ENCODE measurements at regions not wholly inside any gene's neighbourhood (a gene's known extent, or its start where the extent isn't known, plus 50 kb on each side); places are given as distances from the start of the nearest gene placed in this dataset.

- DNase-seq (ENCODE audit: low read depth) = no peak
Observed at GRCh38 chrX:109928596-109929335, 74.1 kb upstream of the TMEM164 start.

DNA sequence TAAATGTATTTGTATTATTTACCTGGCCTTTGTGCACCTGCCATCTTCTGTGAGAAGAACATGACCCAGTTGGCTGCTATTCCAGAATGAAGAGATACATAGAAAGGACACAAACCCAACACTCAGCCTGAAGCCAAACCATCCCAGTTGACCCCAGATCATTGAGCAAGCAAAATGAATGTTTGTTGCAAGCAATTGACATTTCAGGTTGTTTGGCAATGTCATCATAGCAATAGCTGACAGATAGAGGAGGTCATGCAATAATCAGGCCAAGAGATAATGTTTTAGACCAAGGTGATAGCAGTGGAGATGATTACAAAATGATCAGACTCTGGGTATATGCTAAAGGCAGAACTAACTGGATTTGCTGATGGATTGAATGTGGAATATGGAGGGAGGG, 71.2 kb upstream of the TMEM164 start:
- no peak for DNase-seq (ENCODE audit: low read depth)

DNA sequence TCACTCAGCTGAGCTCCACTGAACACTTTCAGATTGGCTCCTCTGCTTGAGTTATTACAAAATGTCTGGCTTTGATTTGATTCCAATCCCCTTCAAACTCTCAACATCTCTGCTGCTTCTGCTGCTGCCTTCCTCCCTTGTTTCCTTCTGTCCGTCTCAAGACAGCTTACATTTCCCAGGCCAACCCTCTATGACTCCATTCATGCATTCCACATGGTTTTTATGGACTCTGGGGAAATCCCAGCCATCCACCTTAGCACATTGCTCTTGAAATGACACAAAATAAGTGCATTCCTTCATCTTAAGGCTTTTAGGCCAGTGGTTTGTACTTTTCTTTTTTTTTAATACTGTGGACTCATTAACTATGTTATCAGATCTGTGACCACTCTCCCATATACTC, 68.5 kb upstream of the TMEM164 start:
- no peak for DNase-seq (ENCODE audit: low read depth)

DNA sequence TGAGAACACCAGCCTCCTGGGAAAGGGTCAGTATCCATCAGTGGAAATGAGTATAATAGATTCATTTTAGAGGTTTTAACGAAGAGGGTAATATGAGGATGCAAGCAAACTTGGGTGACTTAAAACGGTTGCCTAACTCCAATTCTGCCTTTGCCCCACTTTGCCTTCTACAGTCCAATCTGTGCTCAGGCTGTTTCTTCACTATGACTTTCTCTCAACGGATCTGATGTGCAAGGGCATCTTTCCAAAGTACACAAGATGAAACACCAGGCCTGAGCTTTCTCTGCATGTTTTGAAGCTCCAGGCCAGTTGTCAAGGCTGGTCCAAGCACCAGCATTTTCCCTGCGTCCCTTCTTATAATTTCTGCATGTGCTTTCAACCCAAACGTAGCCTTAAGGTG, 68.0 kb upstream of the TMEM164 start:
- DNase-seq (ENCODE audit: low read depth) = no peak

- no peak for DNase-seq (ENCODE audit: low read depth)
Observed at GRCh38 chrX:109936114-109936513, 66.8 kb upstream of the TMEM164 start.

DNA sequence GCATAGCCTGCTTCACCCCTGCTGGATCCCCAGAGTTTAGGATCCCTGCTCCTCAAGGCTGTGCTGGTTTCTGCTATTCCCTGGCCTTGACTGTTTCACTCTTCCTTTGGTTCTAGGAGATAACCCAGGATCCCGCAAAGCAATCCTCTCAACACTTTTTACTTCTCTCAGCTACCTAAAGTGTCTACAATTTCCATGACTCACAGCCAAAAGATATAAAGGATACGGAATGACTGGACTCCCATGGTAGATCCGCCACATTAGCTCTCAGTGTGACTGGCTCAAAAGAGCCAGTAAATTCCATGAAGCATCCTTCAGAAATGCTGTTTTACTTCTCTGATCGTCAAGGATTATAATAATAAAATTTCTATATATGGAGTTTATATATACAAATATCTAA, 66.3 kb upstream of the TMEM164 start:
- no peak for DNase-seq (ENCODE audit: low read depth)

- no peak for DNase-seq (ENCODE audit: low read depth)
Observed at GRCh38 chrX:109939498-109939897, 63.4 kb upstream of the TMEM164 start.

- no peak for DNase-seq (ENCODE audit: low read depth)
Observed at GRCh38 chrX:109940411-109940810, 62.5 kb upstream of the TMEM164 start.

- DNase-seq (ENCODE audit: low read depth) = no peak
Observed at GRCh38 chrX:109943092-109943739, 59.7 kb upstream of the TMEM164 start.

GRCh38 chrX:109943740-109944092, 59.2 kb upstream of the TMEM164 start:
- DNase-seq (ENCODE audit: low read depth) = no peak

DNA sequence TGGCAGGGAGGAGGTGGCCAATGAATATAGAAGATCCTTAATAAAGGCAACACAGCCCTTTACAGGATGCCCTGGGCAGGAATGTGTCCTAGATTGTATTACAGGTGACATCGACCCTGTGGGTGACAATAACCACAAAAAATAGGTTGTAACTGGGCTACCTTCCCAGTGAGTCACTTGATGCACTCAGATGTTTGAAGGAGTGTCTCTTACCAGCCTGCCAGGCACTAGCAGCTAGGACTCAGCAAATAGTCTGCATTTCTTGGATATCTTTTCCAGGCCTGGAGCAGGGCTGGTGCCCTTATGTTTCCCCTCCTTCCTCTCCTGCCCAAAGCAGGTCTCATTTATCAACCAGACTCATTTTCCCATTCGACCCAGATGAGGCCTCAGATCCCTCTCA, 50.9 kb upstream of the TMEM164 start:
- no peak for DNase-seq (ENCODE audit: low read depth)

GRCh38 chrX:109952985-109953905, 49.7 kb upstream of the TMEM164 start:
- no peak for DNase-seq (ENCODE audit: low read depth)

All from stimulated activated CD8-positive, alpha-beta memory T cell treated with anti-CD3 and anti-CD28 coated beads, Interleukin-7, amount 100 ng/mL, for 24 hours (primary cell).